ENCODE measurements at regions not wholly inside any gene's neighbourhood (a gene's known extent, or its start where the extent isn't known, plus 50 kb on each side); places are given as distances from the start of the nearest gene placed in this dataset.

DNA sequence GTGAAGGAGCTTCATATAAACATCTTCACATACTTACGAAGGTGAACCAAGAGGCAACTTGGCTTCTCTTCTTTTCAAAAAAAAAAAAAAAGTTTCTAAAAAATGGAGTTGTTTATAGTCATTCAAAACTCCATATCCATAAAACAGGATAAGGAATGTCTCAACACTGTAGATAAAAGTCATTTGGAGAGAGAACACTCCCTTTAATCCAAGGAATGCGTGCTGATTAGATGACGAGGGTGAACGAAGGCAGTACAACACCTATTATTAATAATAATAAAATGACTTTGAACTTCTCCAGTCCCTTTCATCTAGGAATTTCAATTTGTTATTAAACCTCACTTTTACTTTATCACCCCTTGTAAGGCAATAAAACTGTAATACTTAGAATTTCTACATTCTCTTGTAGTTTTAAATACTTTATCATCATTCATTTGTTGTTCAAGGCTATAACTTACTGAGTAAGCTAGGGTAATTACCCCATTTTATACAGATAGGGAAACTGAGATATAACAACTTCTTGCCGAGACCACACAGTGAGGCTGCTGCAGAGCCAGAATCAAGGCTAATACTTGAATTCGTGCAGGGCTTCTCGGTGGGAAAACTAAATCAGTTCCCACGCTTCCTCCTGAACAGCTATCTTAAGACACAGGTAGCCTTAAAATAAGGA, 377.1 kb downstream of the EFNA5 start:
- DNase-seq, result no peak

DNA sequence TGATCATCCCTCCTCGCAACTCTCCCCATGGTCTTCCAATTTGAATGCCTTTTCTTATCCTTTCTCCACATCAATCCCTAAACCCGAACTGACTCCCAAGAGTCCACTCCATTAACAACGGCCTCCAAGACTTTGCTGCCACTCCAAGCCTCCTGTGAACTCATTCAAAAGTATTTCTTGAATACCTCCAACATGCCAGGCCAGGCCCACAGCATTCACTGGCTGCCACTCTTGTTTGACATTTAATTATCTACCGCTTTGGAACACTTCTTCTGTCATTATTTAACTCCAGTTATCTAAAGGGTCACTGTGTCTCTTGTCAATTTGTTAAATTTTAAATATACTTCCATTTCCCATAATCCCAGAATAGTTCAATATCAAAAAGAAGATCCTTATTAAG, 378.9 kb downstream of the EFNA5 start:
- DNase-seq, result no peak

DNA sequence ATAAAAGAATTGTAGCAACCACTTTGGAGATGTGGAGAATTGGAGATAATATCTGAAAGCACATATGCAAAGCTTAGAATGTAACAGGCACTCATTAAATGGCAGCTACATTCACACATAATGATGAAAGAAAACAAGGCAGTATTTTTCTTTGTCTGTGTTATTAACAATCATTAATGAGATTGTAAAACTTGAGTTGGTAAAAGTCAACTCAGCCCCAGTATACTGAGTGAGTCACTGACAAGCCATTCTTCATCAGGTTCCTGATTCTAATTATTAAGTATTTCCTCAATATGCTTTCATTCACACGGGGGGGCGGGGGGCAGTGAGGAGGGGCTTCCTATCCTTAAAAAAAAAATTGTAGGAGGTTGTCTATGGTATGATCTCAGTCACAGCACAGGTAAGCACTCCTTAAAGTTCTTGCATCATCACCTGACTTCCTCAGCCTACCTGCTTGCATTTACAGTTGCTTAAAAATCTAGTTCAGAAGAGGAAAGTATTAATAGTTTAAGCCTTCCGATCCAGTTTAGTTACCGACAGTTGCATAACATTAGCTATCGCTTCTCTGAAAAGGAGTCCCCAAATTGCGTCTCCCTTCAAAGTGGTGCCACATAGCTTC, 379.8 kb downstream of the EFNA5 start:
- DNase-seq, result no peak

DNA sequence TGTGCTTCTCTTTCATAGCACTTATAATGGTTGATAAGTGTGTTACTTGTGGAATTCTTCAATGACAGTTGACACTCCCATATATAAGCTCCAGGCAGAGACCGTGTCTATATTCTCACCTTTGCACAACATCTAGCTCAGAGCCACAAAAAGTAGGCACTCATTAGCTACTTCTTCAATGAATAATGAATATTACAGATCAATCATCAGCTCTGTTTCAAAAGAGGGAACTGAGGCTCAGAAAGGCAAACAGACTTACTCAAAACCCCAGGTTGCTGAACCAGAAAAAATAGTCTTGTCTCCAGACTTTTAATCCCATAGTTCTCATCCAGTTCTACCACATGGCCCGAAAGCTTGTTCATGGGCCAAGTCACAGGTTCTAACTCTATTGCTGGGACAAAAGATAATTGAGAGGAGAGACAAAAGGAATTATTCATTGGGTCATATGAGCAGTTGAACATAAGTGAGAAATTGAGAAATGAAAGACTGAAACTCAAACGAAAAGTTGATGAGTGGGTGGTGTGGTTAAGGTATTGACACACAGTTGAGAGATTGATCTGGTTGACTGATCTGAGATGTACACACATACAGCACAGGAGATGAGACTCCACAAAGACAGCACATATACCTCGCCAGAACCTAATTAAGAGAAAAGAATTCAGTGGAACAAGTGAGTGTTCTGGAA, 381.6 kb downstream of the EFNA5 start:
- DNase-seq, result peak; percentile 25 to 48

DNA sequence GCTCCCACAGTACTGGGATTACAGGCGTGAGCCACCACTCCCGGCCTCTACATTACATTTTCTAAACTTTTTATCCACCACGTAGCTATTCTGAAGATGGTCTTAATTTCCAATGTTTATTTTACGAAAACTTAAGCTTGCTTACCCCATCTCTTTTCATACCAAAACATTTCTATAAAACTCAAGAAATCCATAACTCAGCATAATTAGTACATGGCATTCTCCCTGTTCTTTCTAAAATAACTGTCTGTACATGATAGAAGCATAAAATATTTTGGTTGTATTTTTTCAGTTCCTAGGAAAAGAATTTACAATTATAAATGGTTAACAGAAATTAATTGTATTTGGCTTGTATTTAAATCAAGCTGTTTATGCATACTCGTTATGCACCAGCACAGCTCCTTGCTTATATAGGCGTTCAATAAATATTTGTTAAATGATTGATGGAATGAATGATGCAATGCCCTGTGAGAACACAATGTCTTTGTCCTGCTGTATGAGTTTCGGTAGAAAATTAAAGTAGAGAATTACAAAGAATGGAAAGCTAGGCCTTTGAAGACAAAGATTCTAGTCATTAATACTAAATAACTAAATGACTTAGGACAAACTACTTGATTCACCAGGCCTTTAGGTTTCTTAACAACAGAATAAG, 384.2 kb downstream of the EFNA5 start:
- no peak for DNase-seq

DNA sequence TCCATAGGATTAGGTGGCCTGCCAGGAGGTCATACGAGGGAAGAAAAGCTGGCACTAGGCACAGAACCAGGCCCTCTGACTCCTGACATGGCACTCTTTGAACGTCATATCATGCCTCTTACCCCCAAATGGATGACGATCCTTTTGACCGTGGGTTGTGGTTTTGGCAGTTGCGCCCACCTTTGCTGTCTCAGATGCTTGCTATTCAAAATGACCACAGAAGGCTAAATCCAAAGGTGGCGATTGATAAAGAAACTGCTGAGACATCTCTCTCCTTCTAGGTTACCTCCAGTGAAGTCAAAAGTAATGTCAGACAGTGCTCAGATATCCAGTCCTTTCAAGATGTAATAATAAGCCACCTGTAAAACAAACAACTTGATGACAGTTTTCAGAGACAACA, 385.0 kb downstream of the EFNA5 start:
- no peak for DNase-seq

DNA sequence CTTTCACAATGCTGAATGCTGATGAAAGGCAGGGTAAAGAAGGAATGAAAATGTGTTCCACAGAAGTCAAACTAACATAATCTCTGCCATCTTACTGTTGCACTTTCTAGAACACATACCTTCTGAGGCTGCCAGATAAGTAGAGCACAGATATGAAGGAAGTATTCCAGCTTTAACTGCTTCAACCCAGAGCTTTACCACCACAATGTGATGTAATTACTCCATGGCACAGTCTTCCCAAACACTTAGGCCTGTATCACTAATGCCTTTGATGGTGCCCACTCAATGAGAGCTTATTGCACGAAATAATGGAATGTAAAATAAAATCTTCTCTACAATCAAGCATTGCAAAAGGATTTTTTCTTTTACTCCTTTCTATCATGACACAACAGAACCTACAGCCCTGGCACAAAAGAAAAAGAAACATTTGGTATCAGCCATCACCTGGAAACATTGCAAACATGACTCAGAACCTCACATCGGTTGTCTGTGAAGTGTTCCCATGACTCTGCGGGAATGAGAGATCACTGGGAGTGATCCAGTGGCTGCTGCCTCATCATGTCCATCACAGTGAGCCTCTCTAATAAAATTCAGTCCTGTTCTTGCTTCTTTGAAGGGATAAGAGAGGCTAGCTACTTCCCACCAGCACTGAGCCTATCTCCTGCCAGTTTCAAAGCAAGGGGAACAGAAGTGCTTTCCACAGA, 385.8 kb downstream of the EFNA5 start:
- no peak for DNase-seq

DNA sequence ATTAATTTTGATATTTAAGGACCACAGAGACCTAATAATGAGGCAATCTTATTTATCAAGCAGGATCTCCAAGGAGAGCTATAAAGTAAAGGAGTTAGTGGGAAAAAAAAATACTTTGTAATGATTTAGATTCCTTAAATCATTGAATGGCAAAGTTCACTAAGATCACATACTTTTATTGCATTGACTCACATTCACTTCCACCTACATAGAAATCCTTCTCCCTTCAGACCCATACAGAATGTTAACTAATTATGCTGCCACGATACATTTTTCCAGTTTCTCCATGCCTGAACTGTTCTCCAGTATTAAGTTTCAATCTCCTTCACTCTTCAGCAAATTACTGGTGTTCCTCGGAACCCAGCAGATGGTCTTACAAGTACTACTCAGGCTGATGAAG, 388.7 kb downstream of the EFNA5 start:
- no peak for DNase-seq

DNA sequence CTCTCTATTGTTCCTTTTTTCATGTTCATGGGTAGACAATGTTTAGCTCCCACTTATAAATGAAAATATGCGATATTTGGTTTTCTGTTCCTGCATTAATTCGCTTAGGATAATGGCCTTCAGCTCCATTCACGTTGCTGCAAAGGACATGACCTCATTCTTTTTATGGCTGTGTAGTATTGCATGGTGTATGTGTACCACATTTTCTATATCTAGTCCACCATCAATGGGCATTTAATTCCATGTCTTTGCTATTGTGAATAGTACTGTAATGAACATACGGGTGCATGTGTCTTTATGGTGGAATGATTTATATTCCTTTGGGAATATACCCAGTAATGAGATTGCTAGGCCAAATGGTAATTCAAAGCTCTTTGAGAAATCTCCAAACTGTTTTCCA, 392.0 kb downstream of the EFNA5 start:
- DNase-seq, result no peak

DNA sequence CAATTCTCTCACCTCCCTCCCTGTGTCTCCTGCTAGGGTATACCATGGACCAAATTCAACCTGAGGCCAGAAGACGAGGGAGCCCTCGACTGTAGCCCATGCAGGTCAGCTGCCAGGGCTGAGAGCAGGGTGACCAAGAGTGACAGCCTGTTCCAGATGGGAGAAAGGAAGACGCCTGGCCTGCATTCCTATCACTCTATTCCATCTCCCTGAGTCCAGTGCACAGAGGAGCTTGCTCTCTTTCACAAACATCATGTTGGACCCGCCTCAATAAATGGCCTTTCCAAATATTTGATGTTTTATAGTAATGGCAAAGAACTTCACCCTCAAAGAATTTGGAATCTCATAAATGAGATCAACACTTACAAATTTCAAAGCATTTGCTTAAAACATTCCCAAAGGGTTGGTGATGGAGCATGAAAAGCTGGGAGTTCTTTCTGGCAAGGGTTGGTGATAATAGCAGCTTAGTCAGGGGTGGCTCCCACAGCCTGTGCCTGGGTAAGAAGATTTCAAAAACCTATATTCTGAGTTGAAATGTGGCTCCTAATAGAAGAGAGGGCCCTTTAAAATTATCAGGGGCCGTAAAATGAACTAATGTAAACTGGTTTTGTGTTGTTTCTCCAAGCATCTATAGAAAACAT, 393.1 kb downstream of the EFNA5 start:
- no peak for DNase-seq

DNA sequence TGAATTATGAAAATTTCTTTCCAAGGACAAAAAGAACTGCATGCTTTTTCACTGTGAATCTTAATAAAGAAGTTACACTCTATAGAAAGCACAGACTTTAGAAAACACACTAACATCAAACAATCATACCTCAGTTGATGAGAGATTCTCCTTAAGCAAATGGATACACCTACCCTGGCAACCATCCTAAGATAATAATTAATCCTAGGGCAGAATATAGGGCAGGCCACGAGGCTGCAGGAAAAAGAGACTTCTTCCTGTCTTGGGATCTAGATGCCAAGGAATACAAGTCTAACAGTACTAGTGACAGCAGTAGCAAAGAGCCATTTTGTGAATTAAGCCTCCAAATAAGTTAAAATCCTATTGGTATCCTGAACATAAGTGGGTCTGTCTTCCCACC, 395.4 kb downstream of the EFNA5 start:
- DNase-seq, result no peak

DNA sequence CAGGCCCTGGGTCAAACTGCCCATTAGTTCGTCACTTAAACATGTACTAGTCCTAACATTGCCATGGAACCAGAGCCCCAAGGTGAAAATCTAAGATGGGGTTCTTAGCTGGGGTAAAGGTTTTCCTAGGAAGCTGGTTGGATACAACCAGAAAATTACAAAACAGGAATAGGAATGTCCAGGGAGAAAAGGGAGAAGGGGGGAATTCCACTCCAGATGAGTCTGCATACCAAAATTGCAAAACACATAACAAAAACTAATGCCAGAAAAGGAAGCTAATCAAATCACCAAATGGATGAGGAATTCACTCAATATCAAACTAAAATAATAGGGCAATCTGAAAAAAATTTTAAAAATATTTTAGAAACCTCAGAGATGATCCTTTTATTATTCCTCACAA, 396.2 kb downstream of the EFNA5 start:
- DNase-seq, result no peak

DNA sequence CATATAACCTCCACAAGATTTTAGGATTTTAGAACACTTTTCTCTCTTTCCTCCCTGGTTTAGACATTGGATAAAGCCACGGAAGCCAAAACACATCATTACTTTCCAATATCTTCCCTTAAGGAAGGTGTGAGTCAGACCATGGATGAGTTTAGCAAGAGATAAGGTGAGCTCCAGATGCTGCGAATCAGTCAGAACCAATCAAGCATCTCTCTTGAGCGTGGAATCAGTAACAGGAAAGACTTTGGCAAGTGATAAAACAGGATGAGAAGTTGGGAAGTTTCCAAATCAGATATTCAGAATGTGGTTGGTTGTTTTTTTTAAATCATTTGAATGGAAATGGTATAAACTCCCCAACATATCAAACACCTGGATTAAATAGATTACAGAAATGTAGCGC, 397.8 kb downstream of the EFNA5 start:
- DNase-seq, result no peak

DNA sequence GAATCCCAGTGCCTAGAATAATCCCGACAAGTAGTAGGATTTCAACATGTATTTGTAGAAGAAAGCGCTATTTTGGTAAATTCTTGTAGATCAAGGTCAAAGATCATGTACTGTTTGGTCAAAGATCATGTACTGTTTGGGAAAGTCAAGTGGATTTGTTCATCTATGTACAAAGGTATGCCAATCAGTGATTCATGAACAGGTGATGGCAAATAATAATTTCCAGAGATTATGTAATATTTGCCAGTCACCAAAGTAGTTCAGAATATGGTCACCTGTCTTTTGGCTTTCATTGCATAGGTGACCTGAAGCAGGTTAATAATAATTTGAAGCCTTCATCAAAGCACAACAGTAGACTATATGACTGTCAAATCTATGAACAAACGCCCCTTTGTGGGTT, 398.2 kb downstream of the EFNA5 start:
- no peak for DNase-seq

DNA sequence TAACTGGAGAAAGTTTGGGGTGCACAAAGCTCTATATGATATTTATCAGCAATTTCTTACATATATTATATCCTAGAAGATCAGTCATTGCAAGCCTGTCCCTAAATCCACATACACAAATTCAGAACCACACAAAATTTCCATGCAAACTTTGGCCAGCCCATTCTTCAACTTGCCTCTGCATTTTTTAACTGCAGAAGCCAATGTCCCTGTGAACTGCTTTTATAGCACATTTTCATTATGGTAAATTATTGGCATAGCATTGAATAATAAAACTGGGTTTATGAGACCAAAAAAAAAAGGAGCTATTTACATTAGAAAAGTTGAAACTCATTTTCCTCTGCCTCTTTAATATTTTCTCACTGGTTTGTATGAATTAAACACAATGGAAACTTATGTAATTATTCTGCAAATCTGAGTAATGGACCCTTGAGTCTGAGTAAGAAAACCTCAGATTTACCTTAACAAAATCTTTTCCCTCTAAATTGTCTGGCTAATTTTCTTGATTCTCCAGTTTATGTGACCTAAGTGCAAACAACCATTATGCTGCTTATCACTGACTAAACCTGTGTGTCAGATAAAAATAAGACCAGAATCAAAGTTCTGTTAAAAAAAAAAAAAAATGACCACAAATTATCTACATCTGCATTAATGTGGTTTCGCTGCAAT, 398.9 kb downstream of the EFNA5 start:
- no peak for DNase-seq

DNA sequence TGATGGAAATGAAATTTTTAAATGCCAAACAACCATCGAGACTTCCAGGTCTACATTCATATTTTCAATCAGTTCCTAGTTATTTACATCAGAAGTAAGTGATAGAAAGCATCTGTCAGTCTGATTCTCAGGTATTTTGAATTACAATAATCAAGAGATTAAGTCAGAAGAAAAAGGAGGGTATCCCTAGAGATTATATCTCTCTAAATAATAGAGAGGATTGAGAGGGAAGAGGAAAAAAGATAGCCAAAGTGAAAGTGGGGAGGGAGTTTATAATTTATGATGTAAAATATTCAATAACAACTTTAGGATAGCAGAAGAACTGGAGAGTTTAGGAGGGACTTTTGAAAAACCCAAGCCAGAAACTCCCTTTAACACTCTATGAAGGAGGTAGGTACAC, 400.2 kb downstream of the EFNA5 start:
- DNase-seq, result no peak

DNA sequence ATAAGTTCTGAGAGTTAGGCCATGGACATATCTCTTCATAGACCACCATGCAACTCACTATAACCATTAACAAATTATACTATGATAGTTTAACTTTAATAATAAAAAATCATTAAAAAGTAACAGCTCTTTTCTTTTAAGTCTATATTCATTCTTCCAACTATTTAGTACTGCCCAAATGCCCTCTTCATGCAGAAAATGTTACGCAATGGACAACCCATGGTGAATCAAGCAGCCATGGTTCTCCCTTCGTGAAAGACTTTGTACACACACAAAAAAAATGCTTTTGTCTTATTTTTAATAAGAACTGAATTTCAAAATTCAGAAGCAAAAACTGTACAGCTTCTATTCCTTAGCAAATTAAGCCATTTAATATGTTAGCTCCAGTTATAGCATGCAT, 401.1 kb downstream of the EFNA5 start:
- no peak for DNase-seq

DNA sequence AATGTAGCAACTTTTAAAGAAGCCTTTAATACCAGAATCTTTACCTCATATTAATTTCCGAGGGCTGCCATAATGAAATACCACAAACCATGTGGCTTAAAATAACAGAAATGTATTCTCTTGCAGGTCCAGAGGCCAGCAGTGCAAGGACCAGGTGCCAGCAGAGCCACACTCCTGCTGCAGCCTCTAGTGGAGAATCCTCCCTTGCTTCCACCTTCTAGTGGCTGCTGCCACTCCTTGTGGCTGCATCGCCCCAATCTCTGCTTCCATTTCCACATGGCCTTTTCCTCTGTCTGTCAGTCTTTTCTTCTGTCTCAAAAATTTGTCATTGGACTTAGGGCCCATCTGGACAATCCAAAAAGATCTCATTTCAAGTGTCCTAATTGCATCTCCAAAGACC, 401.5 kb downstream of the EFNA5 start:
- no peak for DNase-seq

DNA sequence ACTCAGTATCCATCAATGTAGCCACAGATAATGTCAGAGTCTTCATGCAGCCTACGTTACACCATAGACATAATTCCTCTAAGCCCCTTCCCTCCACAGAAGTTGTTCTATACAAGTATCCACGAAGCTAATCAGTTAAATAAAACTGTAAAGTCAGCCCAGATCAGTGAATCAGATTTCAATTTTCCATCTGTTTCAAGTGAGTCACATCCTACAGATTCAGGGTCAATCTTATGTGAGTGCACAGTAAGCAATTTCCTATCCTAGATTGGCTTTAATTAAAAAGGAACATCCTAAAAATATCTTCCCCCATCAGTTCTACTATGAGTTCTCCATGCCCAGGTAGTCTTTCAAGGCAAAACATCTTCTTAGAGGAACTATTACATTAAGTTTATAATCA, 402.5 kb downstream of the EFNA5 start:
- no peak for DNase-seq

DNA sequence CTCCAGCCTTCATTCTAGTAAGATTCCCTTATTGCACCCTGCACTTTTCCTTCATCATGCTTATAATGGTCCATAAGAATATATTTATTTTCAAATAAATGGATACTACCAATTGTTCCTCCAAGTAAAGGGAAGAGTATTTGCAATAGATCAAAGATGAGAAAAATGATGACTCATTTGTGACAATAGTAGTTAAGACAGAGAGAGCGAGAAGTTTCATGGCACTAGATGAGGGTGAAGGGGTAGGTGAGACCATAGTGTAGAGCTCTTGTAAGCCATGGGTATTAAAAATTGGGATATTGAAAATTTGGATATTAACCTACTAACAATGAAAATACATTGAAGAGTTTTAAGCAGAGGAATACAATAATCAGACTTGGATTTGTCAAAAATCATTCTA, 404.6 kb downstream of the EFNA5 start:
- no peak for DNase-seq

DNA sequence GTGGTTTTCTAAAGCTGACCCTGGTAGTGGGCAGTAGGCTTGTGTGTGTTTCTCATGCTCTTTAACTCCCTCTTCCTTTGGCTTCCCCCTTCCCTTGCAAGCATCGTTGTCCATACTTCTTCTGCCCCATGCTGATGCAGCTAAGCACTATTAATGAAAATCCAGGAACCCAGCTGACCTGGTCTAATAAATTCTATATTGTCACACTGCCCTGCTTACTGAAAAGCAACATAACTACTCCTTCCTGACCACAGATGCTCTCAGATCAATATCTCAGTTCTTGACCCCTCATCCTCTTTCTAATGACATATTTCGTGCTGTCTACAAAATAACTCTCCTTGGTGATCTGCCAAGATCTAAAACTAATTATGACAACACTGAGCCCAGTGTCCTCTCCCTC, 405.5 kb downstream of the EFNA5 start:
- DNase-seq, result no peak

DNA sequence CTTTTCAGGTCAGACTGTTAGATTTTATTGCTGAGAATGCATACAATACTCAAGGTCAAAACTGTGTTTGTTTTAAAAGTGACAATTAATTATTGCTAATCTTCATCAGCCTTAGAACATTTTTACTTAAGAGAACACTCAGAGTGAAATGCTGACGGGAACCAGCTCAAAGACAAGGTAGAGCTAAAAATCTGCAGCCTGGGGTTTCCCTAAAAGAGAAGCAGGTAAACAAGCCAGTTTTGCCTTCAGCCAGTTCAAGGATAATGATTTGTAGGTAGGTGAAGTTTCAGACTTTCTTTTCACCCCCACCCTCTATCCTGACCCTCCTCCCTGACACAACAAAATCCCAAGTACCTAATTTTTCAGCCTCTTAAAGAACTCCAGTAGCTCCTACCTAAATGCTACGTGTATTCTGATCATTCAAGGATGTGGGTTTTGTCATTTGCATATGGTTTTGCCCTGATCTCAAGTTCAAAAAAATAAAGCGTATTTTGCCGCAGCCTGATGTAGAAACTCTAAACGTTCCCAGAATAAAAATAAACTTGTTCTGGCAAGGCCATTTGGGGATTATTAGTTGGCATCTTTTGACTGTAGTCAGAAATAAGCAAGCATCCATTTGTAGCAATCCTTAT, 407.2 kb downstream of the EFNA5 start:
- no peak for DNase-seq
